GM18909 (cell line): ENCODE measurements at regions not wholly inside any gene's neighbourhood (a gene's known extent, or its start where the extent isn't known, plus 50 kb on each side); places are given as distances from the start of the nearest gene placed in this dataset.

Experiments
- ATAC-seq: cut with Tn5 transposase; IDR thresholded peaks from one replicate; pipeline ENCODE4 v1.9.1; 2021; ENCODE audit warnings: mild to moderate bottlenecking; ENCODE audit not compliant: unreplicated experiment, poor library complexity

DNA sequence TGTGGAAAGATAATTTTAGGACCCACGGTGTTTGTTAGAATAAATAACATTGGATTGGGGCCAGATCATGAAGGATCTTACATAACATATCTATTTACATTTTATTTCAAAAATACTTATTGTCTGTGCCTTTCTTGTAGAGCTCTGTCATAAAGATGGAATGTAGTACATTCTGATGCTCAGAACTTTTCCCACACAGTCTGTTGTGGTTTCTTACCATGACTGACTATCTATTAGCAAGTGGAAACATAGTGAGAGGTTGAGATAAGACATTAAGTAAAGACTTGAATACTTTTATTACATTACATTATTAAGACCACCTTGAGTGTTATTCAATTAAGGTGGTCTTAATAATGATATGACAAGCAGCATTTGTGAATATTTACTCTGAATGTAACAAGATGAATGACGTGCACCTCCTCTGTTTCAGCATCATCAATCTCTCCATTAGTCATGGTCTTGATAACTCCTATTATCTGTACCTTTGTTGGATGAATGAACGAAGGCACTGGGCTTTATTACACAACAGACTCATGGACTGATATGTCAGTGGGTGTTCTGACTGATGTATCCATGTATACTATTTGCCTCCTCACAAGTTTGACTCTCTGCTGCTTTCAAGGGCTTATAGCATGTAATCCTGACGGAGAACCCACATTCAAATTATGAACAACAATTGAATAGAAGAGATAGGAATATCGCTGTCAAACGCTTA lies 883.0 kb upstream of the FLRT2 start:
- ATAC-seq = no peak

DNA sequence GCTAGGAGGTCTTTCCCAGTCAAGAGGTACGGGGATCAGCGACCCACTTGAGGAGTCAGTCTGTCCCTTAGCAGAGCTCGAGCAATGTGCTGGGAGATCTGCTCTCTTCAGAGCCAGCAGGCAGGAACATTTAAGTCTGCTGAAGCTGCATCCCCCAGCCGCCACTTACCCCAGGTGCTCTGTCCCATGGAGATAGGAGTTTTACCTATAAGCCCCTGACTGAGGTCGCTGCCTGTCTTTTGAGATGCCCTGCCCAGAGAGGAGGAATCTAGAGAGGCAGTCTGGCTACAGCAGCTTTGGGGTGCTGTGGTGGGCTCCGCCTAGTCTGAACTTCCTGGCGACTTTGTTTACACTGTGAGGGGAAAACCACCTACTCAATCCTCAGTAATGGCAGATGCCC lies 874.9 kb upstream of the FLRT2 start:
- ATAC-seq = no peak

DNA sequence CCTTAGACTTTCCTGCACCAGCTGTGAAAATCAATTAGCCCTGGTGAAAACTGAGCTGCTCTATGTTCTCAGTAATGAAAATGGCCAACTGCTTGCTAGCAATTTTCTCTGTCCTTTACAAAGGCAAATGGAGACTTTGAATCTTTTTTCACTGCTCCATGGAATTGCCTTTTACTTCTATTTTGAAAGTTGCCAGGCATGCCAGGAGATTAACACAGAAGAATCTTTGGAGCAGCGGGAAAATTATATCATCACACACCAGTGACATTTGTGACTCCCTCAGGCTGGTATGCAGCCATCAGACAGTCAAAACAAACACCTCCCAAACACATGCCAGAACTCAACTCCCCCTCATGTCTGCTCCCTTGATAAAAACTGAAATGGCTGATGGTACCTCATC lies 872.0 kb upstream of the FLRT2 start:
- no peak for ATAC-seq

DNA sequence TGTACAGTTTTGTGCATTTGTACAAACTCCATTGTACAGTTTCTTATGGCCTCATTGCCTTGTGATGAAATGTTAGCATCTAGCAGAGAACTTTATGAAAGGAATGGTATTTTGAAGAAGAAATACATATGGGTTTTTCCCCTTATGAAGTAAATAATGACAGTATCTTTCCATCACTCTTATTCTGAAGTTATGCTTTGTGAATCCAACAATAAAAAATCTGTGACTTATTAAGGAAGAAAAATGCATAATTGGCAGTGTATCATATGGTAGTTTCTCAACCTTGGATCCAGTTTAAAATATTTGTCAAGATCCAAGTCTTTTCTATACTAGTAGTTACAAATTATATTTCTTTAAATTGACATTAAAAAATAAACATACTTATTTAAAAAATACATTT lies 859.1 kb upstream of the FLRT2 start:
- no peak for ATAC-seq

DNA sequence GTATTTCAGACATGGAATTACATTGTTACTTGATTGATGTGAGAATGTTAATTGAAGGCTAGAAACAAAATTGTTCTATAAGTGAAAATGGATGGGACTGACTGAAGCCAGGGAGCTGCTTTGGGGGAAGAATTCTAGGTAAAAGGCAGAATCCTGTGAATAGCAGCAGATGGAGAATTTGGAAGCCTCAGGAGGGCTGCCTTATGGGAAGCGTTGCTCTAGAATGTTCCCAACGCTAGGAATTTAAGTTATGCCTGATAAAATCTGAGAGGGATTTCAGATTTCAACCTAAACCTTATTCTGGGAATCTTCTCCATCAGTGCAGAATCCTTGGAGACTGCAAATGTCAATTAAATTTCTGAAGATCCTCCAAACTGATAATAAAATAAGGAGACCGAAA lies 858.2 kb upstream of the FLRT2 start:
- no peak for ATAC-seq

DNA sequence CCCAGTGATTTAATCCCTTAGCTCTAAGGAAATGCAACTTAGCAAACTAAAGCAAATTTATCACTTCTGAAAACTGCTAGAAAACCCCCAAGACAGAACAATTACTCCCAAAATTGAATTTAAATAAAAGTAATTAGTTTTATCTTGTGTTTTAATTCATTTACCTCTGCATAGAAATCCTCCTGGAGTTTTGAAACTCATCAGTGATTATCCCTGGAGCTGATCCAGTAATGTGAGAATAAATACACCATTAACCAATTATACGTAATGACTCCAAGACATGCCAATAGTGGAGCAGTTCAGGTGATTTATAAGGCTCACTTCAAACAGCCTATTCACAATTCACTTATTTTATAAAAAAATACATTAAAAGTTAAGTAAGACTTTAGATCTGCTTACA lies 855.3 kb upstream of the FLRT2 start:
- no peak for ATAC-seq

DNA sequence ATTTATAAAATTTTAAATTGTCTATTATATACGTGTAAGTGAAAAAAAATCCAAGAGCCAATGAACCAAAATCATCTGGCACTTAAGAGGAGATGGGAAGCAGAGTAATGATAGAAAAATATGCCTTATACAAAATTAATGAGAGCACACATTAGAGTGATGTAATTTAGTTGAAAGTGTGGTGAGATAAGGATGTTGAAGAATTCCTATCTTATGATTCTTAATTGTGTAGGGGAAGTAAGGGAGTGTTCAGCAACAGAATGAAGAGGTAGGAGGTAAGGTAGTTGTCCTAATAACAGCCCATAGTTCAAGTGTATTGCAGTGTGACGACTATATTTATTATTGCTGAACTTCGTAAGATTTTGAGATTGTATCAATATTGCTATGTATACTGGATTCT lies 843.4 kb upstream of the FLRT2 start:
- no peak for ATAC-seq

DNA sequence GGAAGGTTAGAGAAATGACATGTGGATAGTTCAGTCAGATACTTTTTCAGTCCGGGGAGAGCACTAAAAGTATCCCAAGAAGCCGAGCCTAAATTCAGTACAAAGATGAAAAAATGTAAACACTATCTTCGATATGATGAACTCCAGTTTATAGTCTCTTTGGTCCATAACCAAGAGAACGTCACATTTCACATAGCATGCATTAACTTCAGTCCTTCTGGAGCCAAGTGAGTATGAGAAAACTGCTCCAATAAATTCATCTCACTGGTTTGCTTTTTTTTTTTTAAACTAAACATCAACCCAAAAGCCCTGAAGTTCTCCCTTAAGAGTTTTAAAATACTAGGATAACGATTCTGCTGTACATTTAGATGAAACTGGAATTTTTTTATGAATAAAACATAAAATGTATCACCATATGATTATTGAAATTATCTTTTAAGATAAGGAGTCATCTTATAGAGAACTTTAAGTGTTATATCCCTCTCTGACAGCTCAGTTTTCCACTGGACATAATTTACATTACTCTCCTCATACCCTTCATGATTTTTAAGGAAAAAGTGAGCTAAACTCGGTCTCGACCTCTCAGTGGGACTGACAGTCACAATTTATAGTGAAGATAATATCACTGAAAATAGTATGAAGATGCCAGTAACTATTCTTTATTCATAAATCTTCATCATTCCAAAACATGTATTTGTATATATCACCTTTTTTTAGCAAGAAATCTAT lies 841.5 kb upstream of the FLRT2 start:
- ATAC-seq = no peak

DNA sequence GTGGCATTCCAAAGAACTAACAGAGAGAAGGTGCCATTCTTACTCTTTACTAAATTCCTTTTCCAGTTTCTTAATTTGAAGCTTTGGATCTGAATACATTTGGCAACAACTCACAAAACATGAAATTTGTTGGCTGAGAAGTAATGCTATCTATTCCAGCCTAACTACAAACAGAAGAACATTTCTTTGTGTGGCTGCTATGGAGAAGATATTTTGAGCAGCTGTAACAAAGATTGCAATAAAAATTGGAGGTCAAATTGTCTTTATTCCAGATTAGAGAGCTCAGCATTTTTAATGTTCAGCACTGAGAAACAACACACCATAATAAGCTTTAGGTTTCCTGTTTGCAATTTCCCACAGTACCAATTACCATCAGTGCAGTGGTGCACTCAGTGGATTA lies 835.8 kb upstream of the FLRT2 start:
- ATAC-seq = no peak

DNA sequence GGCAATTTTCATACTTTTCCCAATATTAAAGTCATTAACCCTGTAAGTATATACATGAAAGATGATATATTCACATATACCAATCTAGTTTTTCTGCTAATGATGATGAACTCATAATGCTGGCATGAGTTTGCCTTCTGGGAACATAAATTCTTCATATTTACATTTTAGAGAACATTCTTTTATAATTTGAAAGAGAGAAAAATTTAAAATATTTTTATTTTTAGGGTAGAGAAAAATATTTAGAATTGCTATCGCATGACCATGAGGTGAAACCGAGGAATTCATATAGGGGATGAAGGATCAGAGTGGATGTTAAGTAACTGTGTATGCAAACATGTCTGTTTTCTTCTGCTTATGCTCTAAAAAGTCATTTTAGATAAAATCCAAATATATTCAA lies 825.3 kb upstream of the FLRT2 start:
- no peak for ATAC-seq

DNA sequence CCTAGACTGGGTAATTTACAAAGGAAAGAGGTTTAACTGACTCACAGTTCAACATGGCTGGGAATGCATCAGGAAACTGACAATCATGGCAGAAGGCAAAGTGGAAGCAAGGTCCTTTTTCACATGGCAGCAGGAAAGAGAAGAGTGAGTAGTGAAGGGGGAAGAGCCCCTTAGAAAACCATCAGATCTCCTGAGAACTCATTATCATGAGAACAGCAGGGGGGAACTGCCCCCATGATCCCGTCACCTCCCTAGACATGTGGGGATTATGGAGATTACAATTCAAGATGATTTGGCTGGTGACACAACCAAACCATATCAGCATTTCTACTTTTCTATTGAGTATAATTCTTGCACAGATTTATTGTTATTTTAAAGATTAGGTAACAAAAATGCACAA lies 822.1 kb upstream of the FLRT2 start:
- ATAC-seq = no peak

DNA sequence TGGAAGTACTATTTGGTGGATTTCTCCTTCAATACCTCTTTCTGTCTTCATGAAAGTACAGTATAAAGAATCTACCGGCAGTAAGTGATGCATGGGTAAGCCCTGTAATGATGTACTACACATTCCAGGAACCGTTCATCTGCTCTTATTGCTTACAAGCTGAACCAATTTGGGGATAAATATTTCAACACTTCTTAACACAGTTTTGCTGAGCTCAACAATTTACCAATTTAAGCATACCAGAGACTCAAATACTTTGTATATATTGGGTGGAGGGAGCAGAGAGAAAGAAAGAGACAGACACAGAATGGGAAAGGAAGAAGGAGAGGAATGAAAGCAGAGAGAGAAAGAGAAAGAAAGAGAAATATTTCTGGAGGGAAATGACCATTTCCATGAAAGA lies 821.1 kb upstream of the FLRT2 start:
- ATAC-seq = no peak

DNA sequence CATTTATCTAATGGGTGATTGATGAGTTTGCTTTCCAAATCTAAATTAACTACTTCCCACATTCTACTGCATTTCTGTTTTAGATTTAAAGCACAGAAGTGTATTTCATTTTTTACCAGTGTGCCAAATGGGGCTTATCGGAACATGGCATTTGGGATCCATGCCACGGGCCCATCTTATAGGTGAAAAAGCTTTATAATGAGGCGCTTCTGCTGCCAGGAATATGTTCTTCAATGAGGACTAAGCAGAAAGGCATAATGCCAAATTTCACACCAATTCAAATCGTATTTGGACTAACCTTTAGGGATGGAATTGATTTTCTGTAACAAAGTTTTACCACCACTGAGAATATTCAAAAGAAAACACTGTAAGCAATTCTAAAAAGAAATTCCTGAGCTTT lies 803.5 kb upstream of the FLRT2 start:
- ATAC-seq = no peak

DNA sequence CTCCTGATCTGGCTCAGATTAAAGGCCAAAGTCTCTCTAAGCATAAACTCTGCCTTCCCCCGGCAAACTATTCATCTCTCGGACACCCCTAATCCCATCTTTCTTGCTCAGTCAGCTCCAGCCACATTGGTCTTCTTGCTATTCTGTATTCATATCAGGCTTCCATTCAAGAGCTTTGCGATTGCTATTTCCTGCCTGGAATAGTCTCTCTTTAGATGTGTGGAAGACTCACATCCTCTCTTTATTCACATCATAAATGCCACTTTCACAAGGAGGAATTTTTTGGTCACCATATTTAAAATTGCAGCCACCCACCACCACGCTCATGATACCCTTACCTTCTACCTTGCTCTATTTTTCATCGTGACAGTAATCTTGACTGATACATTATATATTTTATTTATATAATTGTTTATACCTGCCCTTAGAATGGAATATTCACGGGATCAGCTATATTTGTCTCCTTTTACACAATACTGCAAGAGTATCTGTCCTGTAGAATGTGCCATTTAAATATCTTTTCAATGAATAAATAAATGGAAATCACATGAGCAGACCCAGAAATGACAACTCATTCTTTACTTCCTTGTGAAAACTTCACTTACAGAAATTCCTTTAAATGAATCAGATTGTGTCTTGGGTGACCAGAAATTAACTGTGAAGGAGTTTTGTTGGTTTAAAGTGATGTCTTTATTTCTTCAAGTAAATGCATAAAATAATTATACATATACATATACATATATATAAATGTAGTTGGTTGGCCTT lies 780.6 kb upstream of the FLRT2 start:
- no peak for ATAC-seq

DNA sequence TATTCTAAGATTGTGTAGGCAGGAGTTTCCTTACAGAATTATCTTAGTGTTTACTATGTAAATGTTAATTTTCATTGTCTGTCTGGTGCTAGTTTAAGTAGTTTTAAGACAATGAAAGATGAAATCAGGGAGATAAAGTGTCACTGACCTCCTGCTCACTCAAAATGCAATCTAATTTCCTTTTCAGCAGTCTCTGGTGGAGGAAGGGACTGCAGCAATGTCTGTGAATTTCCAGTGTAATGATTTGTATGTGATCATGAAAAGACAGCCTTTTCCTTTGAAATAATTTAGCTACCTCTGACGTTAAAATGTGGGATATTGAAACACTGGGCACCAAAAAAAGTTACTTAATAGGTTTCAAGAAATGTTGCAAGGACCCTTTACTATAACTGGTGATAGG lies 779.7 kb upstream of the FLRT2 start:
- ATAC-seq = no peak

DNA sequence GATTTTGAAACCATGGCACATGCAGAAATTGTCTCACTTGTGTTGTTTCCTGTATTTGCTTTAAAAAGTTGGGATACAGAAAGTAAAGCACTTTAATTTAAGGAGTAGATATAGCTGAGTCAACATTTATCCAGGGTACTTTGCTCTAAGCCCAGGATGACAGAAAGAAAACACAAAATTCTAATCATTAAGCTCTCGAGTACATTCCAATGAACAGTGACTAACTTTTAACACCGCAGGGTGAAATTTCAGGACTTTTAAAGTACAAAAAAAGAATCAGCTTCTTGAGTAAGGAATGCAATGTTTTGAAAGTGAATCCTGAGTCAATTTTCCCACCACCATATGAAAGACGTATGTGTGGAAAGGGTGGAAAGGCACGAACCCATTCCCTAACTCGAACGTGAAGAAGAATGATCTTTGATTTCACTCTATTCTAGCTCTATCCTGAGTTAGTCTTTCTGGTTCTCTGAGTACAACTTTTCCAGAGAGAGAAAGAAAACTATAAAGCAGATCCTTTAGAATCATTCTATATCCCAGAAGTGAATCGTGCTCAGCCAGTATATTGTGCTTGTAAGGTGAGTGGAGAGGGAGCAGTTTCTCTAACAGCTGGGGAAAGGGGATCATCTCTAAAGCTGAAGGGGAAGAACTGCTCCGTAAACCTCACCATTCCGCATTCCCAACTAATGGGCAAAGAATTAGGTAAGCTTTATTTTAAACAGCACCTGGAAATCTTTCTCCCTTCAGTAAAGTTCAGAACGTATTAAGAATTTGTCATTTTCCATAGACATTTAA lies 779.0 kb upstream of the FLRT2 start:
- no peak for ATAC-seq

DNA sequence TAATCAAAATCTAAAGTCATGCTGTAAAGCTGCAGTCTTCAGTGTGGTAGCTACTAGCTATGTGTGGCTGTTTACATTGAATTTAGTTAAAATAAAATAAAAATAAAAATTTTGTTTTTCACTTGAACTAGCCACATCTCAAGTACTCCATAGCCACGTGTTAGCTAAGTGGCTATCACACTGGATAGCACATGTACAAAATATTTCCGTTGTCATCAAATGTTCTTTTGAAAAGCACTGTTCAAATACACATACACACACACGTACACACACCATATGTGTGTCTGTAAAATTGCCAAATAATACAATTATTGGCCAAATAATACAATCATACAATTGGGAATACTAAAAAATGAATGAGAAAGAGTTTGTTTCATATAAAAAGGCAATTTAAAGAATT lies 778.2 kb upstream of the FLRT2 start:
- ATAC-seq = no peak

DNA sequence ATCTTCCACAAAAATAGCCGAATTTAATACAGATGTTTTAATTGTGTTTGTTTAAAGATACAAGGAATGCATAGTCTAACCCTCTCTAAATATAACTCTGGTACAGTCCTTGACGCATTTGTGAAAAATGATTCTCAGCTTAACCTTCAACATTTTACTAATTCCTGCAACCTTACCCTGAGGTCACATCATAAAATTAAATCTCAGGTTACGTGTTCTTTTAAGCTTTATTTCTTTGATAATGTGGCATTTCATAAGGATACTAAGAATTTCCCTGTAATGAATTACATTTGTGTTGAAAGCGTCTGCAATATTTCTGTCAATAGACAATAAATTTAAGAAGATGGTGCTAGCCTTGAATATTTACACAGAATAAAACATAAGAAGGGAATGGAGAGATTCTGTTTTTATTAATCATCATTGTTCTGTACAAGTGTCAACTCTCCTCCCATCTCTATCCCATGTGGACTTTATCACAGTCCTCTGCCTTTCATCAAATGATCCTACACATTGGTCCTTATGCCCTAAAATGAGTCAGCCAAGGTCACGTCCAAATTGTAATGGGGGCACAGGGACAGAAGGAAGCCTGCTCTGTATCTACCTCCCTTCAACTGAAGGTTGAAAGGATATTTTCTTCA lies 769.3 kb upstream of the FLRT2 start:
- ATAC-seq = no peak

DNA sequence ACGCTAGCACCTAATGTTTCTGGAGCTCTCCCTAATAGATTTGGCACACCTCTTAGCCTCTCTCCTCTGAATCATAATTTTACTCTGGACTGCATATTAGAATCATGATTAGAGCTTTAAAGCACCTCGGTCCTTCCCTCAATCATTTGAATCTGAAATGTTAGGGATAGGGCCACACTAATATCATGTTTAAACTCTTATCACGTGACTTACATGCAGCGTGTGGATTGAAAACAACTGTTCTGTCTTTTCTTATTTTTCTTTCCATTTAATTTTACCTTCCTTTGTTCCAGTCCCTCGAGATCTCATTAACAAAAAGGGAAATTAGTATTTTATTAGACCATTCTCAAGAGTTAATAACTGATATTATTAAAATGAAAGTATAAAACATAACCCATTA lies 762.5 kb upstream of the FLRT2 start:
- ATAC-seq = no peak

DNA sequence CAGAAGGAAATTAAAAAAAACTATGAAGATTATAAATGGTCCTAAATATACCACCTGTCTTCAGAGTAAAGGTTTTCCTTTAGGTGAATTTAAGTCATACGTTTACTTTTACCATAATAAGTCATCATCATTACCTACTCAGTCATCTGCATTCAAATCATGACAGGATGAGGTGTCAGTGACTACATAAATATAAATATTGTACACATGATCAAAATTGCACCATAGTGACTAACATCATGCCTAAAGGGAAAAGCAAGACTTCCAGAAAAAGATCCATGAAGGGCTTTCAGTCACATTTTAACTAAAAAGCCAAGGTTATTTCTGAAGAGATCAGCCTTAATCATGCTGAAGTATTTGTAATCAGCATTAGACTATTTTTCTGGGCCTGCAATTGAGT lies 759.9 kb upstream of the FLRT2 start:
- no peak for ATAC-seq
